A673 (cell line): ENCODE measurements at regions not wholly inside any gene's neighbourhood (a gene's known extent, or its start where the extent isn't known, plus 50 kb on each side); places are given as distances from the start of the nearest gene placed in this dataset.

Source experiments
- EZH2 ChIP-seq: fragments of 200-600 bp; sonication (generic); IDR thresholded peaks from 2 replicates; pipeline ENCODE4 v1.6.1; 2017; ENCODE audit warnings: borderline replicate concordance, low read depth, mild to moderate bottlenecking, mixed read lengths, antibody characterized with exemption, low read length; ENCODE audit not compliant: poor library complexity, severe bottlenecking
- TF ChIP-seq, protein P1 (sequence below): fragments of 300-800, 200-600 bp; sonication (generic); conservative IDR thresholded peaks from 2 replicates; pipeline ENCODE4 v1.5.1; 2017; ENCODE audit warnings: low read depth, mild to moderate bottlenecking, antibody characterized with exemption, low read length, moderate library complexity, mixed read lengths

DNA sequence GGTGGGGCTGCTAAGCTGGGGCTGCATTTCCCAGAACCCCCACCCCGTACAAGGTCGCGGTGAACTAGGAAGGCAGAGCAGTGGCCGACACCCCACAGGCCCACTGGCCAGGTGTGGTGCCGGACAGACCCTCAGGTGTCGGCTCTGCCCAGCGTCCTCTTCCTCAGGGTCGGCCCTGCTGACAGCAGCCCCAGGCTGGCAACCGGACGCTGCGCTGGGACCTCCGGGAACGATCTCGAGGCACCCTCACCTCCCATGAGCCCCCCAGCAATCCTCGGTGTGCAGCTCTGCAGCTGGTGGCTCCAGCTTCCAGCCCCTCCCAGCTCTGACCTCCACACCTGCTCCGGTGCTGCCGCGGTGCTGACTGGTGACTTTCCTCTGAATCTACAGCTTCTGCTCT lies 142.9 kb upstream of the SPACA7 start:
- TF ChIP-seq, protein P1, sequence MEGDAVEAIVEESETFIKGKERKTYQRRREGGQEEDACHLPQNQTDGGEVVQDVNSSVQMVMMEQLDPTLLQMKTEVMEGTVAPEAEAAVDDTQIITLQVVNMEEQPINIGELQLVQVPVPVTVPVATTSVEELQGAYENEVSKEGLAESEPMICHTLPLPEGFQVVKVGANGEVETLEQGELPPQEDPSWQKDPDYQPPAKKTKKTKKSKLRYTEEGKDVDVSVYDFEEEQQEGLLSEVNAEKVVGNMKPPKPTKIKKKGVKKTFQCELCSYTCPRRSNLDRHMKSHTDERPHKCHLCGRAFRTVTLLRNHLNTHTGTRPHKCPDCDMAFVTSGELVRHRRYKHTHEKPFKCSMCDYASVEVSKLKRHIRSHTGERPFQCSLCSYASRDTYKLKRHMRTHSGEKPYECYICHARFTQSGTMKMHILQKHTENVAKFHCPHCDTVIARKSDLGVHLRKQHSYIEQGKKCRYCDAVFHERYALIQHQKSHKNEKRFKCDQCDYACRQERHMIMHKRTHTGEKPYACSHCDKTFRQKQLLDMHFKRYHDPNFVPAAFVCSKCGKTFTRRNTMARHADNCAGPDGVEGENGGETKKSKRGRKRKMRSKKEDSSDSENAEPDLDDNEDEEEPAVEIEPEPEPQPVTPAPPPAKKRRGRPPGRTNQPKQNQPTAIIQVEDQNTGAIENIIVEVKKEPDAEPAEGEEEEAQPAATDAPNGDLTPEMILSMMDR: no peak
- no peak for TF ChIP-seq EZH2
